SU-DHL-6 (cell line): ENCODE measurements at regions not wholly inside any gene's neighbourhood (a gene's known extent, or its start where the extent isn't known, plus 50 kb on each side); places are given as distances from the start of the nearest gene placed in this dataset.

Experiments
- H2AFZ ChIP-seq: fragments of 200-600 bp; sonication (generic); 2 replicates; pipeline ENCODE4 v1.6.1; 2014; ENCODE audit warnings: low read depth, mild to moderate bottlenecking, moderate library complexity, mixed read lengths, antibody characterized with exemption, low read length; ENCODE audit not compliant: severe bottlenecking
- H3F3A ChIP-seq: fragments of 200-600 bp; shearing (Covaris generic); 2 replicates; pipeline ENCODE4 v1.6.0; 2016; ENCODE audit warnings: antibody characterized with exemption, mild to moderate bottlenecking; ENCODE audit not compliant: insufficient read depth
- H3K27ac ChIP-seq: fragments of 200-600 bp; sonication (generic); 2 replicates; pipeline ENCODE4 v1.5.1; 2016; ENCODE audit warnings: low read depth, mild to moderate bottlenecking, low read length, moderate library complexity, mixed read lengths
- H3K27me3 ChIP-seq: fragments of 200-600 bp; sonication (generic), shearing (Covaris generic); 2 replicates; pipeline ENCODE4 v1.6.0; 2014; ENCODE audit warnings: mild to moderate bottlenecking, low read length
- H3K36me3 ChIP-seq: fragments of 200-600 bp; sonication (generic); 2 replicates; pipeline ENCODE4 v1.6.1; 2014; ENCODE audit warnings: mild to moderate bottlenecking, low read length, mixed read lengths
- H3K4me2 ChIP-seq: fragments of 300-600, 200-600 bp; shearing (Covaris generic), sonication (generic); 2 replicates; pipeline ENCODE4 v1.6.0; 2014; ENCODE audit warnings: low read length, low read depth, mild to moderate bottlenecking; ENCODE audit not compliant: poor library complexity, severe bottlenecking
- H3K4me3 ChIP-seq: fragments of 200-600 bp; sonication (generic); 2 replicates; pipeline ENCODE4 v1.5.1; 2014; ENCODE audit warnings: antibody characterized with exemption, low read length, mild to moderate bottlenecking, mixed read lengths; ENCODE audit not compliant: insufficient read depth, poor library complexity, severe bottlenecking
- H3K79me2 ChIP-seq: fragments of 200-600 bp; sonication (generic); 2 replicates; pipeline ENCODE4 v1.6.1; 2014; ENCODE audit warnings: mild to moderate bottlenecking, low read length, moderate library complexity; ENCODE audit not compliant: insufficient read depth
- H3K9ac ChIP-seq: fragments of 200-600 bp; sonication (generic); 2 replicates; pipeline ENCODE4 v1.7.0; 2014; ENCODE audit warnings: mild to moderate bottlenecking, low read length
- H3K9me2 ChIP-seq: fragments of 200-600 bp; sonication (generic); replicated peaks from 2 replicates; pipeline ENCODE4 v1.6.1; 2014; ENCODE audit warnings: low read length; ENCODE audit not compliant: insufficient read depth
- H3K9me3 ChIP-seq: fragments of 200-600 bp; sonication (generic); 2 replicates; pipeline ENCODE4 v1.6.1; 2014; ENCODE audit warnings: low read length, mixed read lengths; ENCODE audit not compliant: insufficient read depth
- H4K20me1 ChIP-seq: fragments of 200-600 bp; sonication (generic); 2 replicates; pipeline ENCODE4 v1.6.1; 2014; ENCODE audit warnings: low read depth, mild to moderate bottlenecking, antibody characterized with exemption, low read length, moderate library complexity, mixed read lengths
- EZH2phosphoT487 ChIP-seq: fragments of 200-600 bp; sonication (generic), shearing (Covaris generic); conservative IDR thresholded peaks from 2 replicates; pipeline ENCODE4 v1.6.1; 2018; ENCODE audit warnings: mild to moderate bottlenecking, antibody characterized with exemption, low read length, moderate library complexity, mixed read lengths
- TF ChIP-seq, protein P1 (sequence below): fragments of 200-600 bp; sonication (generic); IDR thresholded peaks from one replicate; pipeline ENCODE4 v1.5.1; 2017; ENCODE audit warnings: antibody characterized with exemption, mild to moderate bottlenecking, low read length, moderate library complexity; ENCODE audit not compliant: insufficient read depth, poor library complexity, severe bottlenecking

GRCh38 chr5:81854485-81854884 is 103.6 kb upstream of the SSBP2 start:
- no peak for TF ChIP-seq EZH2phosphoT487
- TF ChIP-seq, protein P1, sequence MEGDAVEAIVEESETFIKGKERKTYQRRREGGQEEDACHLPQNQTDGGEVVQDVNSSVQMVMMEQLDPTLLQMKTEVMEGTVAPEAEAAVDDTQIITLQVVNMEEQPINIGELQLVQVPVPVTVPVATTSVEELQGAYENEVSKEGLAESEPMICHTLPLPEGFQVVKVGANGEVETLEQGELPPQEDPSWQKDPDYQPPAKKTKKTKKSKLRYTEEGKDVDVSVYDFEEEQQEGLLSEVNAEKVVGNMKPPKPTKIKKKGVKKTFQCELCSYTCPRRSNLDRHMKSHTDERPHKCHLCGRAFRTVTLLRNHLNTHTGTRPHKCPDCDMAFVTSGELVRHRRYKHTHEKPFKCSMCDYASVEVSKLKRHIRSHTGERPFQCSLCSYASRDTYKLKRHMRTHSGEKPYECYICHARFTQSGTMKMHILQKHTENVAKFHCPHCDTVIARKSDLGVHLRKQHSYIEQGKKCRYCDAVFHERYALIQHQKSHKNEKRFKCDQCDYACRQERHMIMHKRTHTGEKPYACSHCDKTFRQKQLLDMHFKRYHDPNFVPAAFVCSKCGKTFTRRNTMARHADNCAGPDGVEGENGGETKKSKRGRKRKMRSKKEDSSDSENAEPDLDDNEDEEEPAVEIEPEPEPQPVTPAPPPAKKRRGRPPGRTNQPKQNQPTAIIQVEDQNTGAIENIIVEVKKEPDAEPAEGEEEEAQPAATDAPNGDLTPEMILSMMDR = no peak
- no peak overlapping the region for H3K27ac ChIP-seq
- H3K9ac ChIP-seq = no peak overlapping the region

GRCh38 chr5:81853030-81853357 is 102.1 kb upstream of the SSBP2 start:
- no peaks in the 10 kb centered on the region for H3K27me3 ChIP-seq
- H3K79me2 ChIP-seq = no peaks in the 10 kb centered on the region
- no peak for TF ChIP-seq EZH2phosphoT487
- TF ChIP-seq, protein P1 = no peak
- H3K4me3 ChIP-seq = no peak overlapping the region
- H3K4me2 ChIP-seq = peak overlapping the region; percentile 62
- no peak overlapping the region for H3K27ac ChIP-seq
- H3F3A ChIP-seq = peaks cover 21% of the 10 kb centered on the region
- H3K9me2 ChIP-seq = no peaks in the 10 kb centered on the region
- no peaks in the 10 kb centered on the region for H3K9me3 ChIP-seq
- peak overlapping the region; percentile 66 for H2AFZ ChIP-seq
- no peaks in the 10 kb centered on the region for H4K20me1 ChIP-seq
- H3K9ac ChIP-seq = no peak overlapping the region; the same call in 1 of the 2 replicates
- H3K36me3 ChIP-seq = no peaks in the 10 kb centered on the region

More at GRCh38 chr5:81854485-81854884, 103.6 kb upstream of the SSBP2 start:
- H3K36me3 ChIP-seq = no peaks in the 10 kb centered on the region
- no peaks in the 10 kb centered on the region for H3K79me2 ChIP-seq
- no peaks in the 10 kb centered on the region for H4K20me1 ChIP-seq
- H3K9me2 ChIP-seq = no peaks in the 10 kb centered on the region
- H3K4me3 ChIP-seq = no peak overlapping the region
- no peaks in the 10 kb centered on the region for H3K9me3 ChIP-seq
- no peak overlapping the region for H3K4me2 ChIP-seq
- peaks cover 21% of the 10 kb centered on the region for H3F3A ChIP-seq
- H3K27me3 ChIP-seq = no peaks in the 10 kb centered on the region
- no peak overlapping the region for H2AFZ ChIP-seq

GRCh38 chr5:81852291-81853029 is 101.6 kb upstream of the SSBP2 start:
- Histone ChIP-seq H3K36me3 (no peaks in the 10 kb centered on the region), H3K4me3 (peak overlapping the region; percentile 42), H3K79me2 (no peaks in the 10 kb centered on the region), H4K20me1 (no peaks in the 10 kb centered on the region), H3K9me3 (no peaks in the 10 kb centered on the region), H3K9ac (peak overlapping the region; percentile 66), H2AFZ (peak overlapping the region; percentile 66), H3K27me3 (no peaks in the 10 kb centered on the region), H3K4me2 (peak overlapping the region; percentile 79), H3K27ac (no peak overlapping the region), H3K9me2 (no peaks in the 10 kb centered on the region), H3F3A (peaks cover 21% of the 10 kb centered on the region)
- TF ChIP-seq, protein P1 = no peak
- no peak for TF ChIP-seq EZH2phosphoT487
